ENCODE measurements at regions not wholly inside any gene's neighbourhood (a gene's known extent, or its start where the extent isn't known, plus 50 kb on each side); places are given as distances from the start of the nearest gene placed in this dataset.

DNA sequence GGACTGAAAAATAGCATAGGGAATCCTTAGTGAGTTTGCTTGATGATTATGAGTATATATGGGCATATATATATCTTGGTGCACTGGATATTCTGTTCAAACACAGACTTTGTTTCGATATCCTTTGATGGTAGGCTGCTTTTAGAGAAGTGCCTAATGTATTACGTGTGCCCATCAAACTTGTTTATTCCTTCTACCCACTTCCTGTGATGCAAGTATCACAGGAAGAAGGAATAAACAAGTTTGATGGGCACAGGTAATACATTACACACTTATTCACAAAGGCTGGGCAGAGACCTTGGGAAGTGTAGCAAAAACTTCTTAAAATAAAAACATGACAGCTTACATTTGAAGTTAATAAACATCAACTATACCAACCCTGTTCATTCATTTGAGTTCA lies 364.2 kb downstream of the CHSY3 start:
- no peak for DNase-seq (ENCODE audit: extremely low read depth, low read depth)
- TF ChIP-seq, protein P1, sequence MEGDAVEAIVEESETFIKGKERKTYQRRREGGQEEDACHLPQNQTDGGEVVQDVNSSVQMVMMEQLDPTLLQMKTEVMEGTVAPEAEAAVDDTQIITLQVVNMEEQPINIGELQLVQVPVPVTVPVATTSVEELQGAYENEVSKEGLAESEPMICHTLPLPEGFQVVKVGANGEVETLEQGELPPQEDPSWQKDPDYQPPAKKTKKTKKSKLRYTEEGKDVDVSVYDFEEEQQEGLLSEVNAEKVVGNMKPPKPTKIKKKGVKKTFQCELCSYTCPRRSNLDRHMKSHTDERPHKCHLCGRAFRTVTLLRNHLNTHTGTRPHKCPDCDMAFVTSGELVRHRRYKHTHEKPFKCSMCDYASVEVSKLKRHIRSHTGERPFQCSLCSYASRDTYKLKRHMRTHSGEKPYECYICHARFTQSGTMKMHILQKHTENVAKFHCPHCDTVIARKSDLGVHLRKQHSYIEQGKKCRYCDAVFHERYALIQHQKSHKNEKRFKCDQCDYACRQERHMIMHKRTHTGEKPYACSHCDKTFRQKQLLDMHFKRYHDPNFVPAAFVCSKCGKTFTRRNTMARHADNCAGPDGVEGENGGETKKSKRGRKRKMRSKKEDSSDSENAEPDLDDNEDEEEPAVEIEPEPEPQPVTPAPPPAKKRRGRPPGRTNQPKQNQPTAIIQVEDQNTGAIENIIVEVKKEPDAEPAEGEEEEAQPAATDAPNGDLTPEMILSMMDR (IDR thresholded peaks at IDR 0.05; ENCODE audit: low read depth, low read length) = no peak

- TF ChIP-seq, protein P1 (IDR thresholded peaks at IDR 0.05; ENCODE audit: low read depth, low read length) = no peak
- DNase-seq (ENCODE audit: extremely low read depth, low read depth) = no peak
These were observed 363.7 kb downstream of the CHSY3 start for GRCh38 chr5:130267926-130268325.

DNA sequence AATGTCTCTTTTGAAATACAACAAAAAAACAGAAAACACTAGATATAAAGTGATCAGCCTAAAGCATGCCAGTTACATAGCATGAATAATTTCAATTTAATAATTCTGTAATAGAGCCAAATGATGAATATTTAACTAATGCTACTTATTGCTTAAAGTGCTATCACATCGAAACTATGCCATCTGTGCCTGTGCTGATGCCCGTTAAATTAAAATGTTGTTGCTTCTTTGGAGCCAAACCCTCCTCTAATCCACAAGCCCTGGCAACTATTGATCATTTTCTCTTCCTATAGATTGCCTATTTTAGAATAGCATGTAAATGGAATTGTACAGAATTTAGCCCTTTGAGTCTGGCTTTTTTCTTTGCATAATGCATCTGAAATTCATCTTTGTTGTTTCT lies 356.2 kb downstream of the CHSY3 start:
- TF ChIP-seq, protein P1 (IDR thresholded peaks at IDR 0.05; ENCODE audit: low read depth, low read length) = no peak

GRCh38 chr5:130251931-130252330 lies 347.7 kb downstream of the CHSY3 start:
- TF ChIP-seq, protein P1 (IDR thresholded peaks at IDR 0.05; ENCODE audit: low read depth, low read length) = no peak
- DNase-seq (ENCODE audit: extremely low read depth, low read depth) = no peak

More for the DNA sequence above, 356.2 kb downstream of the CHSY3 start:
- DNase-seq (ENCODE audit: extremely low read depth, low read depth) = no peak

DNA sequence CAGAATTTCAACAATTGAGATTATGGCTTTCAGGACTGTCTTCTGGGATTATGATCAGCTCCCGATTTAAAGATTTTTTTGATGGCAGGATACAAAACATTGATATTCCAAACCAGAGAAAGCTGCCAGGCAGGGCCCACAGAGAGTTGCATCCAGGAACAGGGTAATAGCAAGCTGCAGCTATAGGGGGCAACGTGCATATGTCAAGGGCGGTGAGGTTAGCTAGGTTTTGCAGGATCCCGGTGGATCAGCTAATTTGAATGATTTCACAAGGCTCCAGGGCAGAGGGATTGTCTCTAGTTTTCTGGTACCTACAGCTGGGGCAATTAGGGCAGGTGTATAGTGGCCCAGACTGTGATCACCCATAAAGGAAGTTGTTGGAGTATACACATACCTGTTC lies 339.4 kb downstream of the CHSY3 start:
- TF ChIP-seq, protein P1 (IDR thresholded peaks at IDR 0.05; ENCODE audit: low read depth, low read length) = no peak
- DNase-seq (ENCODE audit: extremely low read depth, low read depth) = no peak

DNA sequence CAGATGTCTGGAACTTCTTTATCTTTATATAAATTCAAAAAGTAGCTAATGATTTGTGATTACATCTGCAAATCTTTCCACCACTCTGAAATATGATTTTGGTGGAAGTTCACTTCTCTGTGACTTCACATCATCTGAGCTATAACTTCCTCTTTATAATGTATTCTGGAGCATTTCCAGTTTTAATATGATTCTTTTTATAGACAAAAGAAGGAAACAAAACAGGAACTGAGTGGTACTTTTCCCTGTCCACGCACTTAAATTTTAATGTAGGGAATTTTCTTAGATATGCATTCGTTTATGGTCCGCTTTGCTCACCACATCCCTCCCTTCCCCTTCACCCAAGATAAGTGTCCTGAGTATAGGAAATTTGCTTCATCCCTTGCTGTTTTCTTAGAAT lies 333.5 kb downstream of the CHSY3 start:
- TF ChIP-seq, protein P1 (IDR thresholded peaks at IDR 0.05; ENCODE audit: low read depth, low read length) = no peak

More for the DNA sequence above, 333.5 kb downstream of the CHSY3 start:
- DNase-seq (ENCODE audit: extremely low read depth, low read depth) = no peak
